SK-N-SH (cell line): ENCODE measurements at regions not wholly inside any gene's neighbourhood (a gene's known extent, or its start where the extent isn't known, plus 50 kb on each side); places are given as distances from the start of the nearest gene placed in this dataset.

Experiments used
- CTCF ChIA-PET: fragments of 300-600, 350-600 bp; formaldehyde crosslinking; extraction: SDS; loops from one replicate; lab custom pipeline; 2021; lab: Yijun Ruan, JAX
- POLR2A ChIA-PET: fragments of 350-600 bp; sonication (Branson Sonifier 250); formaldehyde crosslinking; extraction: SDS; loops from one replicate; lab custom pipeline; 2020; ENCODE audit warnings: antibody characterized with exemption, inconsistent platforms; lab: Yijun Ruan, JAX
- DNase-seq: peaks from one replicate; pipeline ENCODE4 v3.0.0; 2012
- H2AFZ ChIP-seq: fragments of 200-600 bp; sonication (generic); 2 replicates; pipeline ENCODE4 v1.8.1; 2016; ENCODE audit warnings: antibody characterized with exemption, mild to moderate bottlenecking, low read depth
- H3F3A ChIP-seq: fragments of 200-600 bp; sonication (generic); replicated peaks from 2 replicates; pipeline ENCODE3; 2016; ENCODE audit warnings: antibody characterized with exemption, mild to moderate bottlenecking; ENCODE audit not compliant: insufficient read depth
- H3K27ac ChIP-seq, 2 experiments: fragments of 200-500 bp in 1 of 2; fragments of 200-600 bp in 1 of 2; sonication (Bioruptor generic) in 1 of 2; sonication (generic), shearing (Covaris generic) in 1 of 2; 2 replicates each; pipeline versions ENCODE4 v1.5.1 to v1.6.1; 2014 to 2016; ENCODE audit warnings: low read depth in 2 of 2, inconsistent platforms in 1 of 2, low read length in 1 of 2, mild to moderate bottlenecking in 1 of 2, mixed read lengths in 1 of 2
- H3K27me3 ChIP-seq: fragments of 200-600 bp; sonication (generic), shearing (Covaris generic); 2 replicates; pipeline ENCODE4 v1.6.1; 2016; ENCODE audit warnings: mixed run types; ENCODE audit not compliant: insufficient read depth
- H3K36me3 ChIP-seq, 2 experiments: fragments of 200-500 bp in 1 of 2; fragments of 200-600 bp in 1 of 2; sonication (Bioruptor generic) in 1 of 2; sonication (generic) in 1 of 2; replicated peaks in 1 of 2; 2 replicates each; pipeline versions ENCODE3 to v1.5.1; 2014 to 2016; ENCODE audit warnings: low read length in 1 of 2, mild to moderate bottlenecking in 1 of 2; ENCODE audit not compliant: insufficient read depth in 2 of 2, control insufficient read depth in 1 of 2
- H3K4me1 ChIP-seq, 2 experiments: fragments of 200-500 bp in 1 of 2; fragments of 200-600 bp in 1 of 2; sonication (Bioruptor generic) in 1 of 2; sonication (generic), shearing (Covaris generic) in 1 of 2; 2 replicates each; pipeline versions ENCODE4 v1.5.1 to v1.6.1; 2014 to 2016; ENCODE audit warnings: low read depth in 1 of 2, low read length in 1 of 2, mixed run types in 1 of 2; ENCODE audit not compliant: insufficient read depth in 2 of 2, control insufficient read depth in 1 of 2
- H3K4me2 ChIP-seq: fragments of 200-600 bp; sonication (generic), shearing (Covaris generic); 2 replicates; pipeline ENCODE4 v1.6.1; 2017; ENCODE audit warnings: mixed run types
- H3K4me3 ChIP-seq, 2 experiments: fragments of 200-500 bp in 1 of 2; fragments of 200-600 bp in 1 of 2; sonication (Bioruptor generic) in 1 of 2; sonication (generic), shearing (Covaris generic) in 1 of 2; 2 replicates each; pipeline versions ENCODE4 v1.5.1 to v1.8.1; 2014 to 2016; ENCODE audit warnings: low read depth in 2 of 2, inconsistent platforms in 1 of 2, low read length in 1 of 2, mild to moderate bottlenecking in 1 of 2, mixed read lengths in 1 of 2, moderate library complexity in 1 of 2
- H3K79me2 ChIP-seq: fragments of 200-600 bp; sonication (generic); 2 replicates; pipeline ENCODE4 v1.8.1; 2017; ENCODE audit warnings: mild to moderate bottlenecking; ENCODE audit not compliant: insufficient read depth
- H3K9ac ChIP-seq: fragments of 200-600 bp; sonication (generic); 2 replicates; pipeline ENCODE4 v1.6.1; 2017; ENCODE audit warnings: mixed run types
- H3K9me2 ChIP-seq: fragments of 200-600 bp; sonication (generic); 2 replicates; pipeline ENCODE4 v1.6.1; 2017; ENCODE audit warnings: mixed run types
- H3K9me3 ChIP-seq: fragments of 200-600 bp; sonication (generic); 2 replicates; pipeline ENCODE4 v1.6.1; 2017; ENCODE audit warnings: mixed run types, mild to moderate bottlenecking, moderate library complexity
- H4K20me1 ChIP-seq: fragments of 200-600 bp; sonication (generic); 2 replicates; pipeline ENCODE4 v1.6.1; 2017; ENCODE audit warnings: mild to moderate bottlenecking, mixed run types; ENCODE audit not compliant: insufficient read depth
- CHD2 ChIP-seq: fragments of 150-350 bp; IDR thresholded peaks from 2 replicates; pipeline ENCODE4 v1.6.1; 2018; ENCODE audit warnings: low read length; ENCODE audit not compliant: partially characterized antibody
- ELF1 ChIP-seq: IDR thresholded peaks from 2 replicates; pipeline ENCODE4 v1.4.0; 2012
- EP300 ChIP-seq, 2 experiments: IDR thresholded peaks; 2 replicates each; pipeline versions ENCODE4 v1.4.0 to v1.6.1; 2012; ENCODE audit warnings: borderline replicate concordance in 1 of 2, low read depth in 1 of 2, low read length in 1 of 2
- EZH2phosphoT487 ChIP-seq: fragments of 200-600 bp; sonication (generic); IDR thresholded peaks from 2 replicates; pipeline ENCODE4 v1.6.1; 2017; ENCODE audit warnings: low read depth, mixed run types, mild to moderate bottlenecking, antibody characterized with exemption, moderate library complexity, borderline replicate concordance
- FOSL2 ChIP-seq: IDR thresholded peaks from 2 replicates; pipeline ENCODE4 v1.4.0; 2012; ENCODE audit warnings: low read depth, mild to moderate bottlenecking, moderate library complexity, borderline replicate concordance
- GABPA ChIP-seq: IDR thresholded peaks from 2 replicates; pipeline ENCODE4 v1.4.0; 2012; ENCODE audit warnings: low read depth, mild to moderate bottlenecking
- JUND ChIP-seq: IDR thresholded peaks from 2 replicates; pipeline ENCODE4 v1.4.0; 2012
- MEF2A ChIP-seq: IDR thresholded peaks from 2 replicates; pipeline ENCODE4 v1.4.0; 2012; ENCODE audit warnings: low read depth, borderline replicate concordance
- MXI1 ChIP-seq: IDR thresholded peaks from 2 replicates; pipeline ENCODE4 v1.6.1; 2012; ENCODE audit warnings: mild to moderate bottlenecking, low read depth, low read length, improper control_type of control experiment
- NFIC ChIP-seq: IDR thresholded peaks from 2 replicates; pipeline ENCODE4 v1.4.0; 2012; ENCODE audit warnings: borderline replicate concordance
- NRF1 ChIP-seq: IDR thresholded peaks from 2 replicates; pipeline ENCODE4 v1.6.1; 2012; ENCODE audit warnings: low read depth, mild to moderate bottlenecking, low read length
- SMC3 ChIP-seq: IDR thresholded peaks from 2 replicates; pipeline ENCODE4 v1.6.1; 2012; ENCODE audit warnings: low read depth, low read length, improper control_type of control experiment
- TAF1 ChIP-seq: IDR thresholded peaks from 2 replicates; pipeline ENCODE4 v1.6.1; 2012; ENCODE audit warnings: low read depth, mild to moderate bottlenecking, low read length, moderate library complexity, borderline replicate concordance
- YY1 ChIP-seq: IDR thresholded peaks from 2 replicates; pipeline ENCODE4 v1.4.0; 2012; ENCODE audit warnings: low read depth, mild to moderate bottlenecking
- WGBS: methylation state at CpG from one replicate; pipeline ENCODE4 v1.1.6; 2017; ENCODE audit warnings: low lambda C conversion rate; 5-methylcytosine and 5-hydroxymethylcytosine counted together
- TF ChIP-seq, protein P1 (sequence below): IDR thresholded peaks from 2 replicates; pipeline ENCODE4 v1.4.0; 2012; ENCODE audit warnings: low read depth
- TF ChIP-seq, protein P2 (sequence below): fragments of 200-600 bp; sonication (generic); IDR thresholded peaks from 2 replicates; pipeline ENCODE4 v1.6.1; 2017; ENCODE audit warnings: antibody characterized with exemption, mild to moderate bottlenecking, moderate library complexity

DNA sequence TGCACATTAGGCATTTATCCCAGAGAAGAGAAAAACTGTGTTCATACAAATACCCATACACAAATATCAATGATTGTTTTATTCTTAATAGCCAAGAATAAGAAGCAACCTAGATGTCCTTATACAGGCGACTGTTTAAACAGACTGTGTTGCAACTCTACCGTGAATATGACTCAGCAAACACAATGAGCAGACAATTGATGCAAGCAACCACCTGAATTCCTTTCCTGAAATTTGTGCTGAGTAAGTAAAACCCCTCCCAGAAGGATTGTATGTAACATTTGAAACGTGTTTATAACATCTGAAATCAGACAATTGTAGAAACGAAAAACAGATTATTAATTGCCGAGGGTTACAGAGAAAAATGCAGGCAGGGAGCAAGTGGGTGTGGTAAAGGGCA, 621.9 kb upstream of the SOX11 start:
- CTCF ChIA-PET = interaction anchor here (1.6 kb wide), 1 partner anchor 22 kb away, joined by 5 read pairs; no protein-coding TSS in a partner anchor
- Histone ChIP-seq H3K4me1 (peaks cover 0 to 2% of the 10 kb centered on the region in 2 experiments; a peak in 1 of 4 replicates), H3K79me2 (no peaks in the 10 kb centered on the region), H3F3A (no peaks in the 10 kb centered on the region), H4K20me1 (no peaks in the 10 kb centered on the region), H3K36me3 (no peaks in the 10 kb centered on the region), H3K4me2 (no peak overlapping the region), H3K9ac (no peak overlapping the region), H2AFZ (no peak overlapping the region), H3K9me3 (0 out of 2 replicates have a peak, but pooled peaks cover under 1% of the 10 kb centered on the region), H3K4me3 (no peak overlapping the region), H3K27me3 (no peaks in the 10 kb centered on the region), H3K9me2 (no peaks in the 10 kb centered on the region), H3K27ac (no peak overlapping the region)
- POLR2A ChIA-PET = no interaction called here
- DNase-seq = no peak
- TF ChIP-seq MXI1 (no peak), TAF1 (no peak), EP300 (IDR thresholded peaks at IDR 0.05; ENCODE audit: borderline replicate concordance in 1 of 2, low read depth in 1 of 2, low read length in 1 of 2) (no peak), GABPA (no peak), ELF1 (no peak)
- TF ChIP-seq, protein P1, sequence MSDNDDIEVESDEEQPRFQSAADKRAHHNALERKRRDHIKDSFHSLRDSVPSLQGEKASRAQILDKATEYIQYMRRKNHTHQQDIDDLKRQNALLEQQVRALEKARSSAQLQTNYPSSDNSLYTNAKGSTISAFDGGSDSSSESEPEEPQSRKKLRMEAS = no peak
- 29% methylated on average over 5 of the region's 5 CpGs for WGBS

DNA sequence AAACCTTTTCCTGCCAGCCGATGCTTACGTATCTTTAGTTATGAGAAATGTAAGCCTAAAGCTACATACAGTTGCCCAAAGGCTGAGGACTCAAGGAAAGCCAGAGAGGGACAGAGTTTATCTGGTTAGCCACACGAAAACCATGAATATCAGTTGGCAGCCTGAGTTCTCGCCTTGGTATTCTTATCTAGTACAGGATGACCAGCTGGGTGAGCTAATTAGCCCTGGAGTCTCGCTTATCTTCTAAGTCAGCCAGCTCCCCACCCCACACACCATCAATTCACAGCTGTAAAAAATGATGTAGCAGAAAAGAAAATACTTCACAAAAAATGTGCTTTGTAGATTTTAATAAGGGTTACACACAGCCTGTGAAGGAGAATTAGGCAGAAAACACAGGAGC, 617.5 kb upstream of the SOX11 start:
- H3K4me2 ChIP-seq = no peak overlapping the region
- H3F3A ChIP-seq = no peaks in the 10 kb centered on the region
- 34% methylated on average over 5 of the region's 5 CpGs for WGBS
- CTCF ChIA-PET = interaction anchor here (1.2 to 1.4 kb wide), 2 partner anchors 12 to 31 kb away, joined by 4 read pairs; no protein-coding TSS in a partner anchor
- peaks cover 15% of the 10 kb centered on the region for H3K9me3 ChIP-seq
- H3K36me3 ChIP-seq = no peaks in the 10 kb centered on the region
- POLR2A ChIA-PET = no interaction called here
- H3K4me3 ChIP-seq = no peak overlapping the region
- H3K9me2 ChIP-seq = no peaks in the 10 kb centered on the region
- H2AFZ ChIP-seq = no peak overlapping the region
- no peaks in the 10 kb centered on the region for H3K79me2 ChIP-seq
- no peaks in the 10 kb centered on the region for H4K20me1 ChIP-seq
- no peak overlapping the region for H3K27ac ChIP-seq
- TF ChIP-seq SMC3 (no peak), CHD2 (no peak), MXI1 (no peak), YY1 (no peak), FOSL2 (no peak), NFIC (no peak), EZH2phosphoT487 (no peak), NRF1 (no peak), MEF2A (no peak), JUND (no peak)
- TF ChIP-seq, protein P2, sequence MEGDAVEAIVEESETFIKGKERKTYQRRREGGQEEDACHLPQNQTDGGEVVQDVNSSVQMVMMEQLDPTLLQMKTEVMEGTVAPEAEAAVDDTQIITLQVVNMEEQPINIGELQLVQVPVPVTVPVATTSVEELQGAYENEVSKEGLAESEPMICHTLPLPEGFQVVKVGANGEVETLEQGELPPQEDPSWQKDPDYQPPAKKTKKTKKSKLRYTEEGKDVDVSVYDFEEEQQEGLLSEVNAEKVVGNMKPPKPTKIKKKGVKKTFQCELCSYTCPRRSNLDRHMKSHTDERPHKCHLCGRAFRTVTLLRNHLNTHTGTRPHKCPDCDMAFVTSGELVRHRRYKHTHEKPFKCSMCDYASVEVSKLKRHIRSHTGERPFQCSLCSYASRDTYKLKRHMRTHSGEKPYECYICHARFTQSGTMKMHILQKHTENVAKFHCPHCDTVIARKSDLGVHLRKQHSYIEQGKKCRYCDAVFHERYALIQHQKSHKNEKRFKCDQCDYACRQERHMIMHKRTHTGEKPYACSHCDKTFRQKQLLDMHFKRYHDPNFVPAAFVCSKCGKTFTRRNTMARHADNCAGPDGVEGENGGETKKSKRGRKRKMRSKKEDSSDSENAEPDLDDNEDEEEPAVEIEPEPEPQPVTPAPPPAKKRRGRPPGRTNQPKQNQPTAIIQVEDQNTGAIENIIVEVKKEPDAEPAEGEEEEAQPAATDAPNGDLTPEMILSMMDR = no peak
- TF ChIP-seq, protein P1 = no peak
- H3K4me1 ChIP-seq = peaks cover 0 to 2% of the 10 kb centered on the region in 2 experiments; a peak in 1 of 4 replicates
- H3K27me3 ChIP-seq = no peaks in the 10 kb centered on the region
- H3K9ac ChIP-seq = no peak overlapping the region
- no peak for DNase-seq
